Hematopoietic multipotent progenitor cell treated with erythropoietin and hydrocortisone succinate and interleukin-3 and kit ligand, for 8 days (in vitro differentiated cells): ENCODE measurements at regions not wholly inside any gene's neighbourhood (a gene's known extent, or its start where the extent isn't known, plus 50 kb on each side); places are given as distances from the start of the nearest gene placed in this dataset.
"Not testable (repeated sequence)": the region's sequence is repeated elsewhere in the genome, so short reads cannot be mapped to it uniquely, and the experiment has no call there.

Source experiments
- DNase-seq: peaks from one replicate; pipeline ENCODE4 v3.0.0-alpha.2; 2015

- no peak for DNase-seq
Observed at GRCh38 chr6:9795880-9796279, 619.0 kb downstream of the TFAP2A start.

- no peak for DNase-seq
Observed at GRCh38 chr6:9789201-9789600, 625.7 kb downstream of the TFAP2A start.

- DNase-seq, result no peak
Observed at GRCh38 chr6:9784786-9785185, 630.1 kb downstream of the TFAP2A start.

- DNase-seq, result no peak
Observed at GRCh38 chr6:9783567-9783966, 631.3 kb downstream of the TFAP2A start.

GRCh38 chr6:9766240-9766915, 648.5 kb downstream of the TFAP2A start:
- DNase-seq, result no peak

GRCh38 chr6:9761220-9761619, 653.7 kb downstream of the TFAP2A start:
- DNase-seq, result no peak

- no peak for DNase-seq
Observed at GRCh38 chr6:9754515-9754914, 660.4 kb downstream of the TFAP2A start.

GRCh38 chr6:9745966-9746365, 668.9 kb downstream of the TFAP2A start:
- DNase-seq, result no peak

GRCh38 chr6:9745476-9745875, 669.4 kb downstream of the TFAP2A start:
- no peak for DNase-seq

GRCh38 chr6:9744119-9744518, 670.8 kb downstream of the TFAP2A start:
- no peak for DNase-seq

- DNase-seq, result no peak
Observed at GRCh38 chr6:9732056-9732455, 682.8 kb downstream of the TFAP2A start.

GRCh38 chr6:9725776-9726175, 689.1 kb downstream of the TFAP2A start:
- DNase-seq, result not testable (repeated sequence)

GRCh38 chr6:9717568-9717967, 697.3 kb downstream of the TFAP2A start:
- DNase-seq, result no peak

GRCh38 chr6:9711365-9711764, 703.5 kb downstream of the TFAP2A start:
- no peak for DNase-seq

- no peak for DNase-seq
Observed at GRCh38 chr6:9710574-9710973, 704.3 kb downstream of the TFAP2A start.

GRCh38 chr6:9708600-9708999, 706.3 kb downstream of the TFAP2A start:
- no peak for DNase-seq

GRCh38 chr6:9704989-9705388, 709.9 kb downstream of the TFAP2A start:
- no peak for DNase-seq

- DNase-seq, result no peak
Observed at GRCh38 chr6:9702914-9703313, 712.0 kb downstream of the TFAP2A start.

GRCh38 chr6:9699888-9700287, 715.0 kb downstream of the TFAP2A start:
- no peak for DNase-seq

GRCh38 chr6:9697263-9697931, 717.5 kb downstream of the TFAP2A start:
- no peak for DNase-seq

GRCh38 chr6:9690388-9690787, 724.5 kb downstream of the TFAP2A start:
- DNase-seq, result no peak

- not testable (repeated sequence) for DNase-seq
Observed at GRCh38 chr6:9680727-9681126, 734.1 kb downstream of the TFAP2A start.

- no peak for DNase-seq
Observed at GRCh38 chr6:9675122-9675521, 739.8 kb downstream of the TFAP2A start.

GRCh38 chr6:9659848-9660247, 755.0 kb downstream of the TFAP2A start:
- DNase-seq, result no peak

- no peak for DNase-seq
Observed at GRCh38 chr6:9657994-9658393, 756.9 kb downstream of the TFAP2A start.
